OCI-LY7 (cell line): ENCODE measurements at regions not wholly inside any gene's neighbourhood (a gene's known extent, or its start where the extent isn't known, plus 50 kb on each side); places are given as distances from the start of the nearest gene placed in this dataset.

ENCODE experiments used
- EZH2phosphoT487 ChIP-seq: fragments of 200-600 bp; sonication (generic); IDR thresholded peaks from 2 replicates; pipeline ENCODE4 v1.6.1; 2018; ENCODE audit warnings: low read depth, borderline replicate concordance, mild to moderate bottlenecking, mixed run types, antibody characterized with exemption, low read length, moderate library complexity, mixed read lengths
- TF ChIP-seq, protein P1 (sequence below): fragments of 200-600 bp; sonication (generic); conservative IDR thresholded peaks from 2 replicates; pipeline ENCODE4 v1.5.1; 2014; ENCODE audit warnings: mild to moderate bottlenecking, antibody characterized with exemption, low read length, moderate library complexity, mixed read lengths

DNA sequence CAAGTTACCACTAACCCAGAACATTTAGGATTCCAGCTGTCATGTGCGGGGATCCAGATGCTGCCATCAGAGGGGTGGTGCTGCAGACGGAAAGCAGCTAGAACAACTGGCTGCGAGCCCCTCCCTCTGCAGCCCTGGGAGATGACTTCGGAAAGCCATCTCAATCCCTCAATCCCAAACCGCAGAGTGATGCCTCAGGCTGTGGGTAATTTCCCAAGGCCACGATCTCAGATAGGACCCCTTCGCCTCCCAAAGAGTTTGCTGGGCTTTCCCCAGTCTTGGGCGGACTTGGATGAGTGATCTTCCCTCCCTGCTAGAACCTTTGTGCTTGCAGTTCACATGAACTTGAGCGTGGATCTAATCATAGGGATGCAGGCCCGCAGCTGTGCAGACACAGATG, 71.3 kb upstream of the EN2 start:
- TF ChIP-seq EZH2phosphoT487: no peak
- TF ChIP-seq, protein P1, sequence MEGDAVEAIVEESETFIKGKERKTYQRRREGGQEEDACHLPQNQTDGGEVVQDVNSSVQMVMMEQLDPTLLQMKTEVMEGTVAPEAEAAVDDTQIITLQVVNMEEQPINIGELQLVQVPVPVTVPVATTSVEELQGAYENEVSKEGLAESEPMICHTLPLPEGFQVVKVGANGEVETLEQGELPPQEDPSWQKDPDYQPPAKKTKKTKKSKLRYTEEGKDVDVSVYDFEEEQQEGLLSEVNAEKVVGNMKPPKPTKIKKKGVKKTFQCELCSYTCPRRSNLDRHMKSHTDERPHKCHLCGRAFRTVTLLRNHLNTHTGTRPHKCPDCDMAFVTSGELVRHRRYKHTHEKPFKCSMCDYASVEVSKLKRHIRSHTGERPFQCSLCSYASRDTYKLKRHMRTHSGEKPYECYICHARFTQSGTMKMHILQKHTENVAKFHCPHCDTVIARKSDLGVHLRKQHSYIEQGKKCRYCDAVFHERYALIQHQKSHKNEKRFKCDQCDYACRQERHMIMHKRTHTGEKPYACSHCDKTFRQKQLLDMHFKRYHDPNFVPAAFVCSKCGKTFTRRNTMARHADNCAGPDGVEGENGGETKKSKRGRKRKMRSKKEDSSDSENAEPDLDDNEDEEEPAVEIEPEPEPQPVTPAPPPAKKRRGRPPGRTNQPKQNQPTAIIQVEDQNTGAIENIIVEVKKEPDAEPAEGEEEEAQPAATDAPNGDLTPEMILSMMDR: no peak
